ENCODE measurements at regions not wholly inside any gene's neighbourhood (a gene's known extent, or its start where the extent isn't known, plus 50 kb on each side); places are given as distances from the start of the nearest gene placed in this dataset.
A peak's percentile ranks its signal among the peaks of the same experiment; 100 is the strongest.
"Not testable (repeated sequence)": the region's sequence is repeated elsewhere in the genome, so short reads cannot be mapped to it uniquely, and the experiment has no call there.

DNA sequence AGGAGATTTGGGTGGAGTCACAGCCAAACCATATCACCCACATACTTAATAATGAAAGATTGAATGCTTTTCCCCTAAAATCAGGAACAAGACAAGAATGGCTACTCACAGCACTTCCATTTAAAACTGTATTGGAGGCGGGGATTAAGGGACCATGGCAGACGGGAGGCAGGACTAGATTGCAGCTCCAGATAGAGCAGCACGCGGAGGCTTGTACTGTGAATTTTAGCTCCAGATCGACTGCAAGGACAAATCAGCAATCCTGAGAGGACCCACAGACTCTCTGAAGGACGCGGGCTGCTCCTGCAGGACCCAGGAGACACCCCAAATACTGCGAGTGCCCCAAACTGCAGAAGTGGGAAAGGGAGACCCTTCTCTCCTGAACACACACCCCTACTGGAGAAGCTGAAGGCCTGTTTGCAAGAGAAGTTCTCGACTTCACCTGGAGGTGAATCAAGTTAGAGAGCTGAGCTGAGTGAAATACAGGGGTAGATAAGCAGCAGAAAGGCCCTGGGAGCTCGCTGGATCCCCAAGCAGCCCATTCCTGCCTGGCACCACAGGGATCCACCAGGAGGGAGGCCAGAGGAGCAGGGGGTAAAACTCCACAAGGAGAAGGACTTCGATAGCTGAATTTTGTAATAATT lies 207.4 kb upstream of the INTU start:
- DNase-seq (ENCODE audit: low spot score in 2 of 2): no peak
- no peak overlapping the region for H3K4me3 ChIP-seq
- in situ Hi-C loops (cut with MboI; ENCODE audit: low sequenced_read_pairs): no loop called here
- H3K4me1 ChIP-seq: no peaks in the 10 kb centered on the region
- H3K27me3 ChIP-seq (ENCODE audit: low read depth): no peaks in the 10 kb centered on the region
- H3K36me3 ChIP-seq (replicated peaks): no peaks in the 10 kb centered on the region
- peaks cover 6% of the 10 kb centered on the region; the same call in 1 of the 2 replicates for H3K9me3 ChIP-seq

DNA sequence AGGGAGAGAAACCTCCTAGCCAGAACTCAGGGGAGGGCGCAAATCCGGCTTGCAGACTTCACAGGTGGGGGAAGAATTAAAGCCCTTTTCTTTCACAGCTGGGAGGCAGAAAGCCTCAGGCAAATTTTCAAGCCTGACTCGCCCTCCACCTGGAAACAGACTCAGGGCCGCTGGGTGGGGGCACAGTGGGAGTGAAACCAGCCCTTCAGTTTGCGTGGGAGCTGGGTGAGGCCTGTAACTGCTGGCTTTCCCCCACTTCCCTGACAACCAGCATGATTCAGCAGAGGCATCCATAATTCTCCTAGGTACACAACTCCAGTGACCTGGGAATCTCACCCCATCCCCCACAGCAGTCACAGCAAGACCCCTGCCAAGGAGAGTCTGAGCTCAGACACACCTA lies 206.9 kb upstream of the INTU start:
- in situ Hi-C loops (cut with MboI; ENCODE audit: low sequenced_read_pairs): no loop called here
- no peaks in the 10 kb centered on the region for H3K27me3 ChIP-seq (ENCODE audit: low read depth)
- no peak overlapping the region for H3K4me3 ChIP-seq
- no peaks in the 10 kb centered on the region for H3K36me3 ChIP-seq (replicated peaks)
- peaks cover 6% of the 10 kb centered on the region; the same call in 1 of the 2 replicates for H3K9me3 ChIP-seq
- no peaks in the 10 kb centered on the region for H3K4me1 ChIP-seq
- no peak for DNase-seq (ENCODE audit: low spot score in 2 of 2)

DNA sequence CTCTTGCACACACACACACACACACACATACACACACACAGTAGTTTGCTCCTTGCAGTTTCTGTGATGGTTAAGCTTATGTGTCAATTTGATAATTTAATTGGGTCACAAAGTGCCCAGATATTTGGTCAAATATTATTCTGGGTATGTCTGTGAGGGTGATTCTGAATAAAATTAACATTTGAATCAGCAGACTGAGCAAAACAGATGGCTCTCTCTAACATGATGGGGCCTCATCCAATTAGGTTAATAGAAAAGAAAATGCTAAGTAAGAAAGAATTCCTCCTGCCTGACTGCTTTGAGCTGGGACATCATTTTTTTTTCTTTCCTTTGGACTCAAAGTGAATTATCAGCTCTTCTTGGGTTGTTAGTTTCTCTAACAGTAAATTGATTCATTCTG lies 191.2 kb upstream of the INTU start:
- Histone ChIP-seq H3K4me1 (peaks cover 7% of the 10 kb centered on the region), H3K27me3 (ENCODE audit: low read depth) (no peaks in the 10 kb centered on the region), H3K9me3 (no peaks in the 10 kb centered on the region), H3K4me3 (no peak overlapping the region), H3K36me3 (replicated peaks) (no peaks in the 10 kb centered on the region)
- in situ Hi-C loops (cut with MboI; ENCODE audit: low sequenced_read_pairs): no loop called here
- DNase-seq (ENCODE audit: low spot score in 2 of 2): no peak

DNA sequence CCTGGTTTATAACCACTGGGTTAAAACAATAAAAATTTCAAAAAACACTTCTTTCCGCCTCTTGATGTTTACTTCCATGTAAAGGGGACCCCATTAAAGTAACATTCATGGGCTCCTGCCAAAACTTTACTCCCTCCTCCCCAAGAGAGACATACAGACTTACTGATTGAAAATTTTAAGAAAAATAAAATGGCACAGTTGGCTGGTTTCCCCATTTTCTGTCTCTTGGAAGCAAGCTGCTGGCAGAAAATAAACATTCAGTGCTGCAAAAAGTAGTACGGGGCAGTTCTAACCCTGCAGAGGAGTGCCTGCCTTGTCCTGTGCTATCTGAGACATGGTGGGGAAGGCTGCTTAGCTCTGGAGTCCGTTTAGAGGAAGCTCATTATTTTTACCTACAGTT lies 187.3 kb upstream of the INTU start:
- H3K4me3 ChIP-seq: no peak overlapping the region
- DNase-seq (ENCODE audit: low spot score in 2 of 2): no peak
- H3K36me3 ChIP-seq (replicated peaks): no peaks in the 10 kb centered on the region
- no peaks in the 10 kb centered on the region for H3K9me3 ChIP-seq
- in situ Hi-C loops (cut with MboI; ENCODE audit: low sequenced_read_pairs): no loop called here
- H3K4me1 ChIP-seq: peaks cover 7% of the 10 kb centered on the region
- no peaks in the 10 kb centered on the region for H3K27me3 ChIP-seq (ENCODE audit: low read depth)

DNA sequence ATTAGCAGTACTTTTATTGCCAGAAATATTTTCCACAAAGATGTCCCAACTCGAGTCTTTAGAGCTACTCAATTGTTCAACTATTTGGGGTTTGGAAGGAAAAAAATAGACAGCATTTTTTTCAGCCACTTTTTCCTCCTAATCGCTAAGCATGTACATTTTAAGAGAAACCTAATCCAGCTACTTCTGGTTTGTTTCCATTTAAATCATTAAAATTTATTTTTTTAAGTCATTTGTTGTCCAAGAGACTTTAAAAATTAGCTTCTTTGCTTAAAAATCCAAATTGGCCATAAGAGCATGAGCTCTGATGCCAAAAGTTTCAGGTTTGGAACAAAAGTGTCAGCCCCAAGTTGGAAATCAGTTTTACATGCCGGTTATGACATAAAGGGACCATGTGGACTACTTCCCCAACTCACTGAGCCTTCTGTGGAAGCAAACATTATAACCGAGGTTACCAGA lies 186.3 kb upstream of the INTU start:
- H3K36me3 ChIP-seq (replicated peaks): no peaks in the 10 kb centered on the region
- in situ Hi-C loops (cut with MboI; ENCODE audit: low sequenced_read_pairs): no loop called here
- no peaks in the 10 kb centered on the region for H3K9me3 ChIP-seq
- no peak for DNase-seq (ENCODE audit: low spot score in 2 of 2)
- H3K4me3 ChIP-seq: no peak overlapping the region
- peaks cover 4% of the 10 kb centered on the region for H3K4me1 ChIP-seq
- no peaks in the 10 kb centered on the region for H3K27me3 ChIP-seq (ENCODE audit: low read depth)

DNA sequence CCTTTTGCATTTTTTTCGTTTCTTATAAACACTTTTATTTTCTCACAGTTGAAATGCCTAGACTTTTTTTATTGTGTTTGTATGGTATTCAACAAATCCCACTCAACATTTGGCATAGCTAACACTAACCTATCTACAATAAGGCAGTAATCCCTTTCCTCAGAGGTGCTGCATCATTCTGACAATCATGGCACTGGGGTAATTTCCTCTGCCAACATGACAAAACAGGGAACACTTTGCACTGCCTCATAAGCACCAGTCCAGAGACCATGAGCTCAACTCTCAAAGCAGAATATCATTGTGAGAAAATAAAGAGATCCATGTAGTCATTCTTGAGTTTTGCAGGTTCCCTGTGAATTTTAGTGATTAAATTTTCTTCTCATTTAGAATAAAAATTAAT lies 183.8 kb upstream of the INTU start:
- H3K36me3 ChIP-seq (replicated peaks): no peaks in the 10 kb centered on the region
- in situ Hi-C loops (cut with MboI; ENCODE audit: low sequenced_read_pairs): no loop called here
- DNase-seq (ENCODE audit: low spot score in 2 of 2): no peak

DNA sequence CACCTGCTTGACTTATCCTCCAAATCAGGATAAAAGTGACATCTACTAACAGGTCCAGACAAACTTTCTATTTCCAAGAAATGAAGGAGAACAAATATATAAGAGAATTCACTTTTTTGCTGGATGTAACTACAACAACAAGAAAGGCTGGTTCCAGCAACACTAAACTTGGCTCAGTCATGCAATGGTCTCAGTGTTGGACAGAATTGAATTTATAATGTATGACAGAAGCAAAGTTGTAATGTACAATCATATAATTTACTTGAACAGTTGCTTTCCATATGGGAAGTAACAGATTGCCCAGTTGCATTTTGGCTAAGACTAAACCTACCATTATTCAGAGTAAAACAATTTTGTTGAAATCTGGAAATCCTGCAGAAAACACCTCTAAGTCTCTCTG lies 183.3 kb upstream of the INTU start:
- no peak for DNase-seq (ENCODE audit: low spot score in 2 of 2)
- no peak overlapping the region for H3K4me3 ChIP-seq
- H3K36me3 ChIP-seq (replicated peaks): no peaks in the 10 kb centered on the region
- no peaks in the 10 kb centered on the region for H3K27me3 ChIP-seq (ENCODE audit: low read depth)
- in situ Hi-C loops (cut with MboI; ENCODE audit: low sequenced_read_pairs): no loop called here
- no peaks in the 10 kb centered on the region for H3K4me1 ChIP-seq
- no peaks in the 10 kb centered on the region for H3K9me3 ChIP-seq

More for the DNA sequence above, 183.8 kb upstream of the INTU start:
- Histone ChIP-seq H3K4me1 (no peaks in the 10 kb centered on the region), H3K4me3 (no peak overlapping the region), H3K9me3 (no peaks in the 10 kb centered on the region), H3K27me3 (ENCODE audit: low read depth) (no peaks in the 10 kb centered on the region)

DNA sequence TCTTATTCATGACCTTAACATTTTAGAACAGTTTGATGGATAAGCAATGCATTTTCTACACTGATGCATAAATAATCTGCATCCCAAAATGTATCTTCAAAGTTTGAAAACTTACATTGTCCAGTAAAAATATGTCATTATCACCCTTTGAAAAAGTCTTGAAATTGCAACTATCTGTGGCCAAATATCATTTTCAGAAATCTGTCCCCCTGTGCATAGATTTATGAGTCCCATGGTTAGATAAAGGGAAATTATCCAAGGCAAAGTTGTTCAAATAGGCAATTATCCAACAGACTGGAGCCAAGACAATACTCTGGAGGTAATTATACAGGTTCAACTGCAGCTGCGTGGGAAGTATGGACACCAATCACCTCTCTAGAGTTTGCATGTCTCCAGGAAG lies 182.5 kb upstream of the INTU start:
- no peaks in the 10 kb centered on the region for H3K4me1 ChIP-seq
- no peak for DNase-seq (ENCODE audit: low spot score in 2 of 2)
- no peaks in the 10 kb centered on the region for H3K36me3 ChIP-seq (replicated peaks)
- H3K9me3 ChIP-seq: no peaks in the 10 kb centered on the region
- H3K27me3 ChIP-seq (ENCODE audit: low read depth): no peaks in the 10 kb centered on the region
- in situ Hi-C loops (cut with MboI; ENCODE audit: low sequenced_read_pairs): no loop called here
- no peak overlapping the region for H3K4me3 ChIP-seq

DNA sequence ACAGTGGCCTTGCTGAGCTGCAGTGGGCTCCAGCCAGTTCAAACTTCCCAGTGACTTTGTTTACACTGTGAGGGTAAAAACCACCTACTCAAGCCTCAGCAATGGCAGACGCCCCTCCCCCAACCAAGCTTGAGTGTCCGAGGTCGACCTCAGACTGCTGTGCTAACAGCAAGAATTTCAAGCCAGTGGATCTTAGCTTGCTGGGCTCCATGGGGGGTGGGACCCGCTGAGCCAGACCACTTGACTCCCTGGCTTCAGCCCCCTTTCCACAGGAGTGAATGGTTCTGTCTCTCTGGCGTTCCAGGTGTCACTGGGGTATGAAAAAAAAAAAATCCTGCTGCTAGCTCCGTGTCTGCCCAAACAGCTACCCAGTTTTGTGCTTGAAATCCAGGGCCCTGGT lies 168.9 kb upstream of the INTU start:
- in situ Hi-C loops (cut with MboI; ENCODE audit: low sequenced_read_pairs): no loop called here
- no peak for DNase-seq (ENCODE audit: low spot score in 2 of 2)
- Histone ChIP-seq H3K4me3 (no peak overlapping the region), H3K27me3 (ENCODE audit: low read depth) (no peaks in the 10 kb centered on the region), H3K4me1 (no peaks in the 10 kb centered on the region), H3K36me3 (replicated peaks) (no peaks in the 10 kb centered on the region), H3K9me3 (no peaks in the 10 kb centered on the region)

DNA sequence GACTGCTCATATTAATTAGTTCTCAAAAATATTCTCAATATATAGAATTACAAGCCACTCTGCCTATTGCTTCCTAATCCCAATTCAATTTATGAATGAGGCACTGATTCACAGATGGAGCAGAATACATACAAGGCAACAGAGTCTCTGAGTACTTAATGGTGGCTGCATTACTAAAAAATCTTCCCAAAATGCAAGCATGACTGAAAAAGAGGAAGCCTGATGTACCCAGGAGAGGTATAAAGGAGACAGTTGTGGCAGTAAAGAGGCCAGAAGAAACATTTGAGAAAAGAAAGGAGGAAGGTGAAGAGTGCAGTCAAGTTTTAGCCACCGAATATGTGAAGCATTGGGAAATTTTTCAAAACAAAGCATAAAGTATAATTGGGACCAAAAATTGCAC lies 163.2 kb upstream of the INTU start:
- Histone ChIP-seq H3K36me3 (replicated peaks) (no peaks in the 10 kb centered on the region), H3K27me3 (ENCODE audit: low read depth) (no peaks in the 10 kb centered on the region), H3K4me1 (no peaks in the 10 kb centered on the region), H3K9me3 (no peaks in the 10 kb centered on the region), H3K4me3 (no peak overlapping the region)
- no peak for DNase-seq (ENCODE audit: low spot score in 2 of 2)
- in situ Hi-C loops (cut with MboI; ENCODE audit: low sequenced_read_pairs): no loop called here

DNA sequence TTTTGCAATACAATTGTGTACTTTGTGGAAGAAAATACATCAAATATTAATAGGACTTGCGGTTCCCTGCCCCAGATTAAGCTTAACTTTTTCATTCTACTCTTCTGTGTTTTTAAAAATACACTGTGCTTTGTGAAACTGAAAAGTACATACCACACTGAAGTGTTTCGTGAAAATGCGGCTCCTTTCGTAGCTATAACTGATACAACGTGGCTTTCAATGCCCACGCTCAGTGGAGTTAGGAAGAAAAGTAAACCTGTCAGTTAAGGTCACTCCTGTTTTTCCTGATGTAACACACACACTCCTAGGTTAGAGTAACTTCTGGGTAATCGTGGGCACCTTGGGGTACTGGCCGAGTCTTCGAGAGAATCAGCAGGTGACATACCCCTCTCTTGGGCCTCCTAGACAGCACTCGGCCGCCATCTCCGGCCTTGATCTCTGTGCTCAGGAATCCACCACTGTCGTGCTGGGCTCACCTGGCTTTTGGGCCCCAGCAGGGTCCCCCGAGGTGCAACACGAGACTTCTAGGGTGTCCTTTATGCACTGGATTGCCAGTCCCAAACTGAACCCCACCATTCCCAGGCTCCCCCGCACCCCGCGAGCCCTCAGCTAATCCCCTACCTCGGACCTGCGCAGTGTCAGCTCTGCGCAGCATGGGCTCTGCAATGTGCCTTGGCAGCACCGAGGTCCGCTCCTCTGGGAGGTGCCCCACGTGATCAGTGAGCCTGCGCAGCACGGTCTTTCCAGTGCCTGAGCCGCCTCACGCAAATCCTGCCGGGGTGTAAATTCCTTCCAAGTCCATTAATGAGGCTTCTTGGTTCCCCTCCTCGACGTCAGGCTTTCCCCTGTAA lies 162.6 kb upstream of the INTU start:
- Histone ChIP-seq H3K9me3 (no peaks in the 10 kb centered on the region), H3K4me1 (no peaks in the 10 kb centered on the region), H3K4me3 (no peak overlapping the region), H3K27me3 (ENCODE audit: low read depth) (no peaks in the 10 kb centered on the region), H3K36me3 (replicated peaks) (no peaks in the 10 kb centered on the region)
- in situ Hi-C loops (cut with MboI; ENCODE audit: low sequenced_read_pairs): no loop called here
- DNase-seq (ENCODE audit: low spot score in 2 of 2): no peak

DNA sequence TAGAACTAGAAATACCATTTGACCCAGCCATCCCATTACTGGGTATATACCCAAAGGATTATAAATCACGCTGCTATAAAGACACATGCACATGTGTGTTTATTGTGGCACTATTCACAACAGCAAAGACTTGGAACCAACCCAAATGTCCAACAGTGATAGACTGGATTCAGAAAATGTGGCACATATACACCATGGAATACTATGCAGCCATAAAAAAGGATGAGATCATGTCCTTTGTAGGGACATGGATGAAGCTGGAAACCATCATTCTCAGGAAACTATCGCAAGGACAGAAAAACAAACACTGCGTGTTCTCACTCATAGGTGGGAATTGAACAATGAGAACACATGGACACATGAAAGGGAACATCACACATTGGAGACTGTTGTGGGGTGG lies 154.5 kb upstream of the INTU start:
- H3K9me3 ChIP-seq; DNase-seq (ENCODE audit: low spot score in 2 of 2); H3K27me3 ChIP-seq (ENCODE audit: low read depth); H3K4me3 ChIP-seq; in situ Hi-C loops (cut with MboI; ENCODE audit: low sequenced_read_pairs); H3K36me3 ChIP-seq (replicated peaks): not testable (repeated sequence)
- peaks cover 16% of the 10 kb centered on the region for H3K4me1 ChIP-seq

DNA sequence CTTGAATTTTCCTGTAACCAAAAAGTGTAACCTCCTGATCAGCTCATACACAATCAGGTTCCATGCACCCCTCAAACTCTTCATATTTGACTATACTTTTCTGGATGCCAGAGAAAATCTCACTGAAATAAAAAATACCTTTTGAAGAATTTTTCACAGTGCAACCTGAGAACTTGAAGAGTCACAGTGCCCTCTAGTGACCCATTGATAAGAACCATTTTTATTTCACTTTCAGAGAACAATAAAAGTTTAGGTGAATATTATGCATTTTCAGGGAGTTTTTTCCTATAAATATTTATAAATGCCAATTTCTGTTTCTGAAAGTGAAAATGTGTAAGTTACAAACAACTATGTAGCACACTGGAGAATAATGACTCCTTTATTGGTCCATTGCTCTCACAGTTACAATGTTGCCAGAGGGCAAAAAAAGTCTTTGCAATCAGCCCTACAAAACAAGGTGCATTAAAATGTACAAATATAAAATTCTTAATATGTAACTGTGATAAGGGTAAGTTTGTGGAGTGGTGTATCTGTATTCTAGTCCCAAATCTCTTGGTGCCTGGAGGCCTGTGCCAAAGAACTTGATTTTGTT lies 153.6 kb upstream of the INTU start:
- peak; percentile 28 to 69 for DNase-seq (ENCODE audit: low spot score in 2 of 2)
- Histone ChIP-seq H3K27me3 (ENCODE audit: low read depth) (no peaks in the 10 kb centered on the region), H3K9me3 (no peaks in the 10 kb centered on the region; the same call in 1 of the 2 replicates), H3K4me1 (peaks cover 22% of the 10 kb centered on the region), H3K4me3 (no peak overlapping the region), H3K36me3 (replicated peaks) (no peaks in the 10 kb centered on the region)
- in situ Hi-C loops (cut with MboI; ENCODE audit: low sequenced_read_pairs): no loop called here

DNA sequence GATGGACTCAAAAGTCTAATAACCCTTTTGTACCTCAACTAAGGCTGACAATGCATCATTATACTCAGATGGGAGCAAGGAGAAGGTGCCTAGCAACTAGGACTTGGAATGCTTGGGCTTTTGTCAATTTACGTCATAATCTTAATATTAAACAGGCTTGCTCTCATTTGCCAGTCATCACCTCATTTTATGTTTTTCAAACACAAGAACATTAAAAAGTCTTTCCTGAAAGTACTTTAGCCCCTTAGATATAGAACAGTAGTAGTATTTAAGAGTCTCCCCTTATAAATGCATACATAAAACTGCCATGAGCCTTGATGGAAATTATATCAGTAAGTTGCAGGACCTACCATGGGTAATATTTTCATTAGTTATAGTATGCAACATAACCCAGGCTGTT lies 150.7 kb upstream of the INTU start:
- peak in 1 of 2 experiments; percentile 28 for DNase-seq (ENCODE audit: low spot score in 2 of 2)
- H3K4me3 ChIP-seq: no peak overlapping the region
- H3K9me3 ChIP-seq: no peaks in the 10 kb centered on the region; the same call in 1 of the 2 replicates
- H3K27me3 ChIP-seq (ENCODE audit: low read depth): no peaks in the 10 kb centered on the region
- in situ Hi-C loops (cut with MboI; ENCODE audit: low sequenced_read_pairs): no loop called here
- H3K4me1 ChIP-seq: peaks cover 22% of the 10 kb centered on the region
- no peaks in the 10 kb centered on the region for H3K36me3 ChIP-seq (replicated peaks)
